DMS79 (cell line): ENCODE measurements at regions not wholly inside any gene's neighbourhood (a gene's known extent, or its start where the extent isn't known, plus 50 kb on each side); places are given as distances from the start of the nearest gene placed in this dataset.
"Not testable (repeated sequence)": the region's sequence is repeated elsewhere in the genome, so short reads cannot be mapped to it uniquely, and the experiment has no call there.

Experiments used
- DNase-seq: peaks from one replicate; lab custom pipeline; 2025; lab: John Stamatoyannopoulos, UW

DNA sequence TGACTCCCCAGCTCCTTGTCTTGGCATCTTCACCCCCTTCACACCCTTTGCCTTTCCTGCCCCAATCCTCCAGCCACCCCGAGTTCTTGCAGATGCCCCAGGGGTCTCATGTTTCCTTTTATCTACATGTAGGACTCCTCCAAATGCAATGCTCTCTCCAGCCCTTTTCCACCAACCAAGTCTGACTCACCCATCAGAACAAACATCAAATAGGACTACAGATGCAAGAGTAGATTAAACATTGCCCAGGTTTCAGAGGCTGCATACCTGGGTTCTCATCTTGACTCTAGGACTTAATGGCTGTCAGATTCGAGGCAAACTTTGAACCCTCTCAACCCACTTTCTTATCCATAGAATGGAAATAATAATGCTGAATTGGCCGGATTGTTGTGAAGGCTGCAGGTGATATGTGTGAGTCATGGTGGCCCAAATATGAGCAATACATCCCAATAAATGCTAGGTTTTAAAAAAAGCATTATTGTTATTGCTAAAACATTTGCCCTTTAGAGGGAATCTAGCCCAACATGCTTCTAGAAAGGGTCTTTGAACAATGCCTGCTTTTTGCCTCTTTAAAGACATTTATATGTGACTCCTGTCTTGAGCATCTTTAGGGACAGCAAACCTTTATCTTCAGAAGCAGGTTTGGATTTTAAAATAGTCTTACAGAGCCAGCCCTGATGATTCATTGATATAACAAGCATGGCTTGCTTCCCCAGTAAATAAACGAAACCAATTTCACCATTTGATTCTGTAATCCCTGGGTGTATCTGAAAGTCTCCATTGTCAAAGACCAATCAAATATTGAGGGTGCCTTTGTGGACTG is 310.1 kb downstream of the FOXL1 start:
- no peak for DNase-seq

DNA sequence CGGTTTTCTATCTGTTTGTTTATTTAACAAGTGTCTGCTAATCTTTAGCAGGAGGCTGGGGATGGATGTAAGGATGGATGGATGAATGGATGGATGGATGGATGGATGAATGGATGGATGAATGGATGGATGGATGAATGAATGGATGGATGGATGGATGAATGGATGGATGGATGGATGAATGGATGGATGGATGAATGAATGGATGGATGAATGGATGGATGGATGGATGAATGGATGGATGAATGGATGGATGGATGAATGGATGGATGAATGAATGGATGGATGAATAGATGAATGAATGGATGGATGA is 310.7 kb downstream of the FOXL1 start:
- DNase-seq: not testable (repeated sequence)

DNA sequence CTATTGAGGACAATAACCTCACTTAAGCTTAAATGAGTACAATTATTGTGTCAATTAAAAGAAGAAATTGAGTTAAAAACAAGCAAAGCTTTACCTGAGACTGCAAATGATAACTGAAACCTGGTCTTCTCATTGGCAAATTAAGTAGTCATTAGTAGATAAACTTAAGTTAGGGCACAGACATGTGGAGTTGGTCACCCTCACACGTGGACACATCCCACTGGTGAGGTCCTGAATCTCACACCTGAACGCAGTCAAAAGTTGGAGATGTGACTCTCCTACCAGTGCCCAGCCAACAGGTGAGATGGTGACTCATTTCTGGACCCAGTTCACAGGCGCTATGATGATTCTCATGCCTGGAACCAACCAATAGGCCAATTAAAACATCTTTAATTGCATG is 311.6 kb downstream of the FOXL1 start:
- DNase-seq: no peak

DNA sequence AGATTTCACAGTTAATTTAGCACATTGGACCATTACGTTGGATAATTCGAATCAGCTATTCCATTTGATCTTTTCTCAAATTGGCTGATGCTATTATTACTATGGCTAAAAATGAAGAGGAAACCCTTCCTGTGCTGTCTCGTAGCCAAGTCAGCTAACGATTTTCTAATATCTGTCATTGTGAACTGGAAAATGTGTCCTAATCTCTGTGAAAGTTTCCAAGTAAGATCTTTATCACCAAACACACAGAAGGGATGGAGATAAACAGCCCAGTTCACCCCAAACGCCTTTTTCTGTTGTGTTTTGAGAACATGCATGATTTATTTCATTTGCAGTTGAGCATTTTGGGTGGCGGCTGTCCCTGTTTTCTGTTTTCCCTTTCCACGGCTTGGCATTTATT is 312.8 kb downstream of the FOXL1 start:
- DNase-seq: no peak

DNA sequence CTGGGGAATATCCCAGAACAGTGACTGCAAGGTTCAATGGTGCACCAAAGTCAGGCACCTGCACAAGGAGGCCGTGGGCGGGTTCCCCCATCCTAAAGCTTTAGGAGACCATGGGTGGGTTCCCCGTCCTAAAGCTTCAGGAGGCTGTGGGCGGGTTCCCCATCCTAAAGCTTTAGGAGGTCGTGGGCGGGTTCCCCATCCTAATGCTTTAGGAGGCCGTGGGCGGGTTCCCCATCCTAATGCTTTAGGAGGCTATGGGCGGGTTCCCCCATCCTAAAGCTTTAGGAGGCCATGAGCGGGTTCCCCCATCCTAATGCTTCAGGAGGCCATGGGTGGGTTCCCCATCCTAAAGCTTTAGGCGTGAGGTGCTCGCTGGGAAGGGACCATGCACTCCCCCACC is 313.3 kb downstream of the FOXL1 start:
- DNase-seq: no peak

DNA sequence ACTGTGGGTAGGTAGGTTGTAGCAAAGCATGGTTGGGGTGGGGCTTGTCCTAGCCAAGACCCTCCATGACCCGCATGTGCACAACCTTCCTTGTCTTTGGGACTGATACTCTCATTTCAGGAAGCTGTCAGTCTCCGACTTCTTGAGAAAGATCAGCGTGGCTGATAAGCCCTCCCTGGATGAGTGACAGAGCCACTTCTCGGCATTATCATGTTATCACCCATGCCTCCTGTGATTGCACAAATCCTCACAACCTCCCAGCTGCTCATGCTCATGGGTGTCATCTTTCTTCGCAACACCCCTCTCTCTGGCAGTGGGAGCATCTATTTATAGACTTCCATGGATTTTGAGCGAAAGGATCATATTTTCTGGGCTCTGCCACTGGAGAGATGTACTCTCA is 314.2 kb downstream of the FOXL1 start:
- DNase-seq: no peak

DNA sequence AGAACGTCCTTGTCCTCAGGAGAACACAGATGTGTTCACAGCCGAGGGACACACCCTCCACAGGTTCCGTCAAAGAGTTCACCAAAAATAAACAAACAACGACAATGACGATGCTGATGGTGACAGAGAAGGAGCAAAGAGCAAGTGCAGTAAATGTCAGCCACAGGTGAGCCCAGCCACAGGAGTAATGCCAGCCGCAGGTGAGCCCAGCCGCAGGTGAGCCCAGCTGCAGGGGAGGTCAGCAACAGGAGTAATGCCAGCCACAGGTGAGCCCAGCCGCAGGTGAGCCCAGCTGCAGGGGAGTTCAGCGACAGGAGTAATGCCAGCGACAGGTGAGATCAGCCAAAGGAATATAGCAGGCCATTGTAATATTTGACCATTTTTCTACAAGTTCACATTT is 315.2 kb downstream of the FOXL1 start:
- DNase-seq: no peak

DNA sequence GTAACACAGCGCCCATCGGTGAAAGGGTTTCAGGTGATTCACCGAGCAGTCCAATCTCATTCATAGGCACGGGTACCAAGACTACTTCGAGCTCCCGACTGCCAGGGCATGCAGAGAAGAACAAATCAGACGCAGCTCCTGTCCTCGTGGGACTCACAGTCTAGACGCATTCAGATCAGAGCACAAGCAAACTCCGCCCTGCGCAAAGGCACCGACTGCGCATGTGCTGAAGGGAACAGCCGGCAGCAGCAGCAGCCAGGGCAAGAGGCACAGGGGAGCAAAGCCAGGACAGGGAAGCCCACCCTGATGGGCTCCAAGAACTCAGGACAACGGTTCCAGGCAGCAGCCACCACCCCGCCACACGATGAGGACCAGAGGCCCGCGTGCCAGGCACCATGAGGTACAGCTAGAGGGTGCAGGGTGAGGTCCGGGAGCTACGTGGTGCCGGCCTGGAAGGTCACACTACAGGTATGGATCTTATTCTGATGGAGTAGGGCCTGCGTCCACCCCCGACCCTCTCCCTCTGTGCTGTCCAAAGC is 315.7 kb downstream of the FOXL1 start:
- DNase-seq: no peak

DNA sequence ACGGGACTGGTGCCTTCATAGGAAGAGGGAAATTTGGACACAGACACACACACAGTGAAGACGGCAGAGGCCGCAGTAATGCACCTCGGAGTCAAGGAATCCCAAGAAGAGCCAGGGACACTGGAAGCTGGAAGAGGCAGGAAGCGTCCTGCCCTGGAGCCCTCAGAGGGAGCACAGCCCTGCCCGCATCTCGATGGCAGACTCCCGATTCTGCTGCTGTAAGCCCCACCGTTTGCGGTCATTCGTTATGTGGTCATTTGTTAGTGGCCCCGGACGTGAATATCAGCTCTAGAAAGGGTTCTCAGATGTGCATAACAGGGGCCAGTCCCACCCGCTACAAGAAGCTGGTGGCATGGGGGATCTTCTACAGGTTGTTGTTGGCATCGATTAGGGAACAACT is 316.6 kb downstream of the FOXL1 start:
- no peak for DNase-seq

DNA sequence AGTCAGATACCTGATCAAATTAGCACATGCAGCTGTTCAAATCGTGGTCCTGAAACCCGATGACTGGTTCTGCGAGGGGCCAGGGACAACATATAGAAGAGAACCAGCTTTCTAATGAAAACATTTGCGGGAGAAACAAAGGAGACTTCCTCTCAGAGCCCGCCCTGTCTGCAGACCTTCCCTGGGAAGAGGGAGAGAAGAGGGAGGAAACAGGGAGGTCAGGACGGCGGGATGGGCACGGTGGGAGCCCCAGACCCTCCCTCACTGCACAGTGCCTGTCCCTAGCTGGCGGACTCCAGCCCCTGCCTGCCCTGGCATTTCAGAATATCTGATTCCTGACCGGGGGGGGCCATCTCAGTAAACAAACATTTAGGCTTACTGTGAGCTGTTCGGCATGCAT is 317.3 kb downstream of the FOXL1 start:
- DNase-seq: no peak

DNA sequence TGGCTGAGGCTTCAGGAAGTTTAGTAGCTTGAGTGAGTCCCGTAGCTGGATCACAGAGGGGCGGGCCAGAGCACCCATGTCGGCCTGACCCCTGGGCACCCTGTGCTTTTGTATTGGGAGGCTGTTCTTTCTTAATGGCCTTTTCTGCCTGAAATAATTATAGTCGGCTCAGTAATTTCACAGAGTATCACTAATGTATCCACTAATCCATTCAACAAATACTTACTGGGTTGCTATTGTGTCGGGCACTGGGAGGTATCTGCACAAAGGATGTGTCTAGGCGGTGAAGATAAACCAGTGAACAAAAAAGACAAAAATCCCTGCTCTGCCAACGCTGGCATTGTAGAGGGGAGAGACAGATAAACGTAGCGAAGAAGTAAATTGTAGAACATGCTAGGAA is 318.6 kb downstream of the FOXL1 start:
- no peak for DNase-seq

DNA sequence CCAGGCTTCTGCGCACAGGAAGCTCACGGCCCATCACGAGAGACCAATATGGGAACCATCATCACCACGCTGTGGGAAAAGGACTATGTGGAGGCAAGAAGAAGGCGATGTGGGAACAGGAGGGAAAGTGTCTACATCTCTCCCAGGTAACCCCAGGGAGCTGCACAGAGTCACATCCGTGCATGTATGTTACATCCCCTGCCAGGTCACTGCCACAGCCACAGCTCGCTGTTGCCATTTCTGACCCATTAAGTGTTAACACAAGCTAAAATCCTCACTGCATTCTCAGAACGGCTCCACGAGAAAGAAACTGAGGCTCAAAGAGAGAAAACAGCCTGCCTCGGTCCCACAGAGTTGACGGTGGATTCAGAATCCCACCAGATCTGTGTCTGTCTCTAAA is 319.1 kb downstream of the FOXL1 start:
- no peak for DNase-seq

DNA sequence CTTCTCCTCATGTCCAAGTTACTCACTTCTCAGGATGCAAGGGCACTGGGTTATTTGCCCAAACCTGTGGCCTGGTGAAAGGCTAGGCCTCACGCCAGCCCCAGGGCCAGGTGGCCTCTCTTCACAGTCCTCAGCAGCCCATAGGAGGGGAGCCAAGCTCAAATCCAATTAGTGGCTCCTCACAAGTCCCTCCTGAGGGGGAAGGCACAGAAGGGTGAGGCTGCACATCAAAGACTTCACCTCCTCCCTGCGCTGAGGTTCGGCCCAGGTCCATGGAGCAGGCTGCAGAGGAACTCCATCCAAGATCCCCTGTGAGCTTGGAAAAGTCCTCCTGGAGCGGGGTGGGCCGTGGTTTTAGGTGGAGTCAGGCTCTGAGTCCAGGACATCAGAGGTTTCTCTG is 320.0 kb downstream of the FOXL1 start:
- DNase-seq: no peak

DNA sequence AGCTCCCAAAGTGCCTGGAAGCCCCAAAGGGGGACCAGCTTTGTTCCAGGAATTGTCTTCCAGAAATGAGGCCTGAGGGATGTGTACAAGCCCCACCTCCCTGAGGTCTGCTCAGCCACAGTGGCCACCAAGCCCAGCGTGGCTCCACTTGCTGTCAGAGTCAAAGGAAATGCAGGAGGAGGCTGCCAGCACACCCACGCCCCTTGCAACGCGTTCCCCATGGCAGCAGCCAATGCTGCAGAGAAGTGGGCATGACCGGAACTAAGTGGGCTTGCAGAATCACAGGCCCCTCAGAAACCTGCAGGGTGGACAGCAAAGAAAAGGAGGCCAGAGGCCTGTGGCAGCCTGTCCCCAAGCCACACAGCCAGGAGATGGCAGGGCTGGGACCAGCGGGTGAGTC is 320.8 kb downstream of the FOXL1 start:
- DNase-seq: no peak

DNA sequence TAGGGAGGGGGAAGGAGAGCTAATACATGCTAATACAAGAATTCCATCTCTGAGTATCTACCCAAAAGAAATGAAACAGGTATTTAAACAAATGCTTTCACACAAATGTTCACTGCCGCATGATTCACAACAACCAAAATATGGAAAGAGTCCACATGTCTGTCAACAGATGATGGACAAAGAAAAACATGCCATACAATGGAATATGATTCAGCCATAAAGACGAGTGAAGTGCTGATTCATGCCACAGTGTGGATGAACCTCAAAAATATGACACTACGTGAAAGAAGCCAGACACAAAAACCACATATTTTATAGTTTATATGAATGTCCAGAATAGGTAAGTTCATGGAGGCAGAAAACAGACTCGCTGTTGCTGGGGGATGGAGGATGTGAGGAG is 321.4 kb downstream of the FOXL1 start:
- no peak for DNase-seq

DNA sequence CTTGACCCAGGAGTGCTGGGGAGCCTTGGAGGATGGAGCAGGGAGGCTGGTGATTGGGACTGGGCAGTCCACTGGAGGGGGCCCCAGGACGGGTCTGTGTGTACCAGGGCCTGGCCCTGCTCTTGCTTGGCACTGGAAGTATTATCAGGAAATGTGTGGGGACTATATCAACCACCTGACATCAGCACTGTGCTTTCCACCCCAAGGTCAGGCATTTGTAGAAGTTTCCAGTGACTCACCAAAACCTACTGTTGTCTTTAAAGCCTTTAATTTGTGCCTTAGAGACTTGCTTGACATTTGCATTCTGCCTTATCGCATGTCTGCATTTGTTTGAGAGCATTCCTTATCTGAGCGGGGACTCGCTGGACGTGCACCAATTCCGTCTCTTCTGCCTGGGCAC is 323.1 kb downstream of the FOXL1 start:
- DNase-seq: no peak

DNA sequence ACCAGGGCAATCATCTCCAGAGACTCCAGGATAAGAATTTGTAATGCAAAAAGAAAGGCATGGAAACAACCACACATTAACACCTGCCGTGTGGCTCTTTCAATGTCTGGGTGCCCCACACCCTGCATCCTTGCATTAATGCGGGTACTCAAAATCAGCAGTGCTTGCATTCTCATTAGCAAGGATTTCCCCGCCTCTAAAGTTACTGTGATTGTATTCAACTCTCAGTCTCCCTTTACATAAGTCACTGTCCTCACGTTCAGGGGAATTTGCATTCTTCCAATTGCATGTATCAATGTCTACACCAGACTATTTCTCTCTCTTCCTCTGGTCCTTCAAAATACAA is 324.3 kb downstream of the FOXL1 start:
- DNase-seq: no peak

DNA sequence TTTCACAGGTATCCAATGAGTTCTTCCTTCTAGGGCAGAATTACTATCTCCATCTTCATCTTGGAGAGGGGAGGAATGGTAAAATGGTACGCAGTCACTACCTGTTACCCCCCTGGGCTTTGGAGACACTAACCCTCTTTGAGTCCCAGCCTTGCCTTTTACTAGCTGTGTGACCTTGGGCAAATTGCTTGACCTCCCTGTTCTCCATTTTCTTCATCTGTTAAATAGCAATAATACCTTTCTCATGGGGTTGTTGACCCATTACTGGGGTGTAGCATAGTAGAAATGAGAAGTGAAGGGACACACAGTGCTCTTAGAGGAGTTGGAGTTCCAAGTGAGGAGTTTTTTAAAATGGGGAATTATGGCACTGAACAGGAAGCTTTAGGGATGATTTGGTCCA is 324.7 kb downstream of the FOXL1 start:
- DNase-seq: no peak

DNA sequence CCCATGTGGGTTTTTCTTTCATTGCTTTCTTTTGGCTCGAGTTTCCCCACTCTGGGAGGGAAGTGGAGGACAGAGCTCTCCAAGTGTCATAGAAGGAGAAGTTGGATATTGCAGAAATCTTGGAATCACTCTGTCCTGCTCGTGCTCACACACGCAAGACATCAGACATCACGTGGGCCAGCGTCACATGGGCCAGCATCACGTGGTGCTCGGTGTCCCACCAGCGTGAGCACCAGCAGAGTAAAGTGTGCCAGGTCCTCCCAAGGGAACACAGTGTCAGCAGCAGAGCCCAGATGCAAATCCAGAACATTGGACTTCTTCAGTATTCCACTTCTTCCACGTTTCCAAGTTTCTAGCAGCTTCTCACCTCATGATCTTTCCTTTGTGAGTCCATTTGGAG is 327.0 kb downstream of the FOXL1 start:
- no peak for DNase-seq

DNA sequence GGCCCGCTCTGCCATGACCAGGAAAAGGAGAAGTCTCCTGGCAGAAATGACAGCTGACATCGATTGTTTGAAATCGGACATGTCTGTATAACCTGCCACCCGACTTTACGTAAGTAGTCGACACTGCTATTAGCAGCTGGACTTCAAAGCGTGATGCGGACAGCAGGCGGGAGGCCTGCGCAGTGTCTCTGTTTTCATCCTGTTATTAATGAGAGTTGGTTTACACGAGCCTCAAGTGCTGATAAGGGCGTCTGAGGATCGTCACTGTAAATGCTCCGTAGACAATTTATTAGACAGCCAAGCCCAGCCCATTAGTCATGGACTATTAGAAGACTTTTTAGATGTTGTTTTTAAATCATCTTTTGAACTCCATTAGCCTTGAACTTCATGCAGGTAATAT is 328.3 kb downstream of the FOXL1 start:
- DNase-seq: peak; percentile 10

DNA sequence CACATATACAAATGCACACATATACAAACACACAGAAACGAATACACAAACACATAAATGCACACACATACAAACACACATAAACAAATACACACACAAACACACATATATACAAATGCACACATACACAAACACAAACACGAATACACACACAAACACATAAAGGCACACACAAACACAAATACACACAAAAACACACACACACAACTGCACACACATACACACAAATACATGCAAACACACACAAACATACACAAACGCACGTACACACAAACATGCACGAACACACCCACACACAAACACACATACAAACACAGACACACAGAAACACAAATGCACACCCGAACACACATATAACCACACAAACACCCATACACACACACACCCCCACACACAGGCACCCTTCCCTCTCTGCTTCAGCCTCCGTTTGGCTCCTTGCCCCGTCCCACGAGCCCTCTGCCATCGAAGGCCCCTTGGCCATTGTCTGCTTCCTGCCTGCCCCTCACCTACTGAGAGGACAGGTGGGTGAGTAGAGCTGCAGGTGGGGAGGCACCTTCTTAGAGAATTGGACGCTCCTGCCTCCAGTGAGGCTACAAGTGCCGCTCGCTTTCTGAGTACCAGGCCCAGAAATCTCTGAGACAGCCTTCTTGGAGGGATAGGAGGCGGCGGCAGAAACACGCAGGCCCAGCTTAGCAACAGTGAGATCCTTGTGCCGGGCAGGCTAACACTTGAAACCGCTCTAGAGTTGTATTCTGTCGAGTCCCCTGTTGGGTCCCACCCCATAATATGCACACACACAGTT is 331.2 kb downstream of the FOXL1 start:
- DNase-seq: no peak

DNA sequence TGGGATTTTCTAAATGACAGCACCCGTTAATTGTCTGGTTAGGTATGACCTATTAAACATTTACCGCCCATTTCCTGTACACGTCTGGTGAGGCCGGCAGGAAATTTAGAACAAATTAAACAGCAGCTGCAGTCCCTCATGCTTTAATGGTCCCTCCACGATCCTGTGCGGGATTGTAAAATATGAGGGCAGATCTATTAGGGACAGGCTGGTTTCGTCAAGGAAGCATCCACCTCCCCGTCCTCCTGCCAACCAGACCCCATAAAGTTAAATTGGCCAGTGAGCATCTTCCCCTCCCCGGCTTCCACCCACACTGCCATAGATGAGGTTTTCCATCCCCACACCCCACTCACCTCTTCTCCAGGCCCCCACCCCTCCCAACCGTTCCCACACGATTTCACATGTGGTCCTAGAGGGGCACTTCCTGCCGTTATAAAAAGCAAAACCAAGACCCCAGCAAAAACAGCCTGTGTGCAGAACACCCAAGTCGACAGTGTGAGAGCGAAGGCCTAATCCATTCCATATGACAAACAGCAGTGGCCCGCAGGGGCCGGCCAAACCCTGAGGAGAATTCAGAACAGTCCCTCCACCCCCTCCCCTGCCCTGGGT is 331.9 kb downstream of the FOXL1 start:
- no peak for DNase-seq

DNA sequence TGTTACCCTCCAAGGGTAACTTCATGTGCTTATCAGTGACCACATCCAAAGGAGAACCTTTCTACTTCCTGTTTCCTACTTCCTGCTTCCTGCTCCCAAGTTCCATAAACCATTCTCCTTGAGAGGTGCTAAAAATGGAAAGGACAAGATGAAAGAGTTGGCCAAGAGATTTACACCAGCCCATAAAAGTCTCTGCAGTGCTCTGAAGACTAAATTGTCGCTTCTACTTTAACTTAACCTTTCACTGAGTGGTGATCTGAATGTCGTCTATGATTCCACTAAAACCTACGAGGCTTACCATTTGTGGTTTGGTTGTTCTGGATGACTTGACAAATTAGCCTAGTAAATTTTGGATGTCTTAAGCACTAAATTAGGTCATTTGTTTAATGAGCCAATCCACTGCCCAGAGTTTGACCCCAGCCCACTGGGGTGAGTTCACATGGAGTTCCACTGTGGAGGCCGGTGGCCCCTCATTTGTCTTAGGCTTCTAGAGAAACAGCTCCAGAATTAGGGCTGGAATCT is 333.1 kb downstream of the FOXL1 start:
- no peak for DNase-seq
